GM19438 (cell line): ENCODE measurements at regions not wholly inside any gene's neighbourhood (a gene's known extent, or its start where the extent isn't known, plus 50 kb on each side); places are given as distances from the start of the nearest gene placed in this dataset.

Source experiments
- ATAC-seq: cut with Tn5 transposase; IDR thresholded peaks from one replicate; pipeline ENCODE4 v1.9.1; 2021; ENCODE audit warnings: low read depth; ENCODE audit not compliant: unreplicated experiment

- ATAC-seq, result no peak
Observed at GRCh38 chr3:4019501-4019900, 220.3 kb downstream of the LRRN1 start.

GRCh38 chr3:4021162-4021561 is 221.9 kb downstream of the LRRN1 start:
- ATAC-seq, result no peak

- ATAC-seq, result no peak
Observed at GRCh38 chr3:4029135-4029534, 229.9 kb downstream of the LRRN1 start.

- ATAC-seq, result no peak
Observed at GRCh38 chr3:4030624-4031023, 231.4 kb downstream of the LRRN1 start.

GRCh38 chr3:4033296-4033695 is 234.1 kb downstream of the LRRN1 start:
- no peak for ATAC-seq

- no peak for ATAC-seq
Observed at GRCh38 chr3:4036046-4036445, 236.8 kb downstream of the LRRN1 start.

GRCh38 chr3:4038351-4038750 is 239.1 kb downstream of the LRRN1 start:
- no peak for ATAC-seq

GRCh38 chr3:4042070-4042469 is 242.8 kb downstream of the LRRN1 start:
- no peak for ATAC-seq

- no peak for ATAC-seq
Observed at GRCh38 chr3:4042869-4043268, 243.6 kb downstream of the LRRN1 start.

GRCh38 chr3:4043867-4044575 is 244.8 kb downstream of the LRRN1 start:
- ATAC-seq, result no peak

GRCh38 chr3:4044619-4045018 is 245.4 kb downstream of the LRRN1 start:
- no peak for ATAC-seq

- ATAC-seq, result no peak
Observed at GRCh38 chr3:4045756-4046155, 246.5 kb downstream of the LRRN1 start.

- ATAC-seq, result no peak
Observed at GRCh38 chr3:4047366-4047765, 248.1 kb downstream of the LRRN1 start.

- no peak for ATAC-seq
Observed at GRCh38 chr3:4052706-4053105, 250.5 kb upstream of the SETMAR start.

- no peak for ATAC-seq
Observed at GRCh38 chr3:4053975-4054374, 249.2 kb upstream of the SETMAR start.

GRCh38 chr3:4060064-4060463 is 243.1 kb upstream of the SETMAR start:
- ATAC-seq, result no peak

- no peak for ATAC-seq
Observed at GRCh38 chr3:4060603-4061002, 242.6 kb upstream of the SETMAR start.

GRCh38 chr3:4061195-4061594 is 242.0 kb upstream of the SETMAR start:
- no peak for ATAC-seq

GRCh38 chr3:4061783-4062360 is 241.3 kb upstream of the SETMAR start:
- no peak for ATAC-seq

GRCh38 chr3:4062621-4063020 is 240.5 kb upstream of the SETMAR start:
- no peak for ATAC-seq

GRCh38 chr3:4063916-4064574 is 239.1 kb upstream of the SETMAR start:
- ATAC-seq, result no peak

- ATAC-seq, result no peak
Observed at GRCh38 chr3:4065085-4065484, 238.1 kb upstream of the SETMAR start.
